ENCODE measurements at regions not wholly inside any gene's neighbourhood (a gene's known extent, or its start where the extent isn't known, plus 50 kb on each side); places are given as distances from the start of the nearest gene placed in this dataset.

- DNase-seq, result no peak
Measured at GRCh38 chr16:88292007-88292970, 90.5 kb upstream of the ZNF469 start.

DNA sequence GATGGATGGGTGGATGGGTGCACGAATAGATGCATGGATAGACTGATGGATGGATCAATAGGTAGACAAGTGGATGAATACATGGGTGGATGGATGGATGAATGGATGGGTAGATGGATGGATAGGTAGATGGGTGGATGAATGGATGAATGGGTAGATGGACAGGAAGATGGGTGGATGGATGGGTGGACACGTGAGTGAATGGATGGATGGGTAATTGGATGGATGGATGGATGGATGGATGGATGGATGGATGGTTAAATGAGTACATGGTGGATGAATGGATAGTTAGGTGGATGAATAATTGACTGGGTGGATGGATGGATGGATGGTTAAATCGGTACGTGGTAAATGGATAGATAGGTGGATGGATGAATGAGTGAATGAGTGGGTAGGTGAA lies 89.7 kb upstream of the ZNF469 start:
- DNase-seq, result no peak

GRCh38 chr16:88295671-88296436 lies 86.9 kb upstream of the ZNF469 start:
- no peak for DNase-seq

GRCh38 chr16:88296437-88297177 lies 86.2 kb upstream of the ZNF469 start:
- no peak for DNase-seq

- DNase-seq, result no peak
Measured at GRCh38 chr16:88297178-88297720, 85.5 kb upstream of the ZNF469 start.

DNA sequence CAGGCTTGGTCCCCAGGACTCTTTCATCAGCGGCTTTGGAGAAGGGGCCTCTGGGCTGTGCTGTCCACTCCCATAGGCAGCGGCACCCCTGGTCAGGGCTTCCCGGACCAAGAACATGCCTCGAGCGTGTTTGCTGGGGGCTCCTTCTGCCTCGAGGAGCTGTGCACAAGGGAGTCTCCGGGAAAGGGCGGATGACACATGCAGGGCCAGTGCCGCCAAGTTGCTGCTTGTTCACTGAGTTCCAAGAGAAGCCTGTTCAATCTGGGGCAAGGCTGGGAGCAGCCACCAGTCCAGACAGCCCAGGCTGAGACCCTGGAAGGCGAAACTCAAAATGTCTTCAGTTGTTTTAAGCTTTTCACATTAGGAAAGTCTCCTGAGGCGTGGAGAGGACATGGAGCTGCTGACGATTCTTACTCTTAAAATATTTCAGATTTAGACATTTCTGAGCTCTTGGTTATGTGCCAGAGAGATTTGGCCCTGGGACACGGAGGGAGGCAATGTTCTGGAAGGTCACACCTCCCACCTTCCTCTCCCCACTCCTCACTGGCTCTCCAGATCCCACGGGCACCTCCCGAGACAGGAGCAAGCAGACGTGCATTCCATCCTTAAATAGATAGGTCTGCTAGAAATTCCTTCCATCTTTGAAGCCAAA lies 84.5 kb upstream of the ZNF469 start:
- DNase-seq, result no peak

GRCh38 chr16:88298833-88299745 lies 83.7 kb upstream of the ZNF469 start:
- no peak for DNase-seq

DNA sequence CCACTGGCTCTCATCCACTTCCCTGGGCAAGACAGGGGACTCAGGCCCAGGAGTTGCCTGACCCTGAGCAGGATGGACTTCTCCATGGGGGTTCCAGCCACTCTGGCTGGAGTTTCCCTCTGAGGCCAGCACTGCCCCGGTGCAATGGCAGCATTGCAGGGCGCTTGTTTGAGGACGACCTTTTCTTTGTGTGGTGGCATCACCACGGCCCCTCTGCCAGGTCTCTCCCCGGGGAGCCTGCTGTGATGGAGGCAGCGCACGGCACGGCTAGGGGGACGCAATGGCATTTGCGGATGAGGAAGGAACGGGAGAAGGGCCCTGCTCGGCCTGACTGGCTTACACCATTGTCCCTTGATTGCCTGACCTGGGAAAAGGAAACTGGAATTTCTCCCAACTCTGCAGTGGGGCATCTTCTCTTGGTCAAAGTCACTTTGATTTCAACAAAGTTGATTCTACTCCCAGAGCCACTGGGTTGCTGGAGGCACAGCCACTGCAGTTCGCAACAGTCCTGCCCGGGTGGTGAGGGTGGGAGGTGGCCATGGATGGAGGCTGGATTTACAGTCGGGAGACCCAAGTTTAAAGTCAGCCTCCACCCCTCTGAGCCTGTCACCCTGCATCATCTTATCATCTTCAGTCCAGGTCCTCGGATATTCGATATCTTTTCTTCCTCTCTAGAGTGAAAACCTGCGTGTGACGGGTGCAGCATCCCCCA lies 82.9 kb upstream of the ZNF469 start:
- DNase-seq, result no peak

GRCh38 chr16:88300463-88300835 lies 82.3 kb upstream of the ZNF469 start:
- DNase-seq, result no peak

GRCh38 chr16:88301431-88301830 lies 81.3 kb upstream of the ZNF469 start:
- no peak for DNase-seq

DNA sequence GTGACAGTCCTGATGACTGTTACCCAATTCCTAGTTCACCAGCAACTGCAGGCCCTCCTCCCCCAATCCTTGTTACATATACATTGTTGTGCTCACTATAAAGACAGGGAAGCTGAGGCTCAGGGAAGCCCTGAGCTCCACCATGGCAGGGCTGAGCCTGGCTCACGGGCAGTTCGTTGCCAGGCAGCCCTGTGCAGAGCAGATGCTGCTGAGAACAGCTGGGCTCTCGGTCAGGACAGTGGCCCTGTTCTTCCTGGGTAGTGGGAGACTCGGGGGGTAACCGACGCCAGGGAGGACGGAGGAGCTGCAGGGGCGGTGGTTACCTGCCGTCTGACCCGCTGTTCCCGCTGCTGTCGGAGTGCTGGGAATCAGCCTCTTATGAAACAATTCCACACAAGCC lies 80.9 kb upstream of the ZNF469 start:
- no peak for DNase-seq

- no peak for DNase-seq
Measured at GRCh38 chr16:88302666-88303065, 80.1 kb upstream of the ZNF469 start.

DNA sequence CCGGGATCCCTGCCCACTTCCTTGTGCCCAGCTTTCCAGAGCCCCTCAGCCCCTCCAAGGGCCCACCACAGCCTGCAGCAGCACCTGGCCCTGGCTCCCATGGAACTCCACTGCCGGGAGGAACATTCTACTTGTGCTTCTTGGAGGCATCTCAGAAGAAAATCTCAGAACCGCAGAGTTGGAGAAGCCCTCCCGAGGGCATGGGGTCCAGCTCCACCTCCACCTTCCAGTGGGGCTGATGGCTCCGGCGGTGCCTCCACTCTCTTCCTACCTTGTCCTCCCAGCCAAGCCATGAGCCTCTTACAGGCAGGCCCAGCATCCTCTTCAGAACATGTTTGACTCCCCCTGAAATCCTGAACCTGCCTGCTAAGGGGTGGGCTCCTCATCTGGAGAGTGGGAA lies 79.4 kb upstream of the ZNF469 start:
- DNase-seq, result no peak

GRCh38 chr16:88303890-88304819 lies 78.6 kb upstream of the ZNF469 start:
- no peak for DNase-seq

DNA sequence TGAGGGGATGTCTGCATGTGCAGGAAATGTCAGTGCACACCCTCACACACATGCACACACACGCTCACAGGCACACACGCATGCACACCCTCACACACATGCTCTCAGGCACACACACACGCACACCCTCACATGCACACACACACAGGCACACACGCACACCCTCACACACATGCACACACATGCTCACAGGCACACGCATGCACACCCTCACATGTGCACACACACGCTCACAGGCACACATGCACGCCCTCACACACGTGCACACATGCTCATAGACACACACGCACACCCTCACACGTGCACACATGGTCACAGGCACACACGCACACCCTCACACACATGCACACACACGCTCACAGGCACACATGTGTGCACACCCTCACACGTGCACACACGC lies 77.6 kb upstream of the ZNF469 start:
- DNase-seq, result no peak

- DNase-seq, result no peak
Measured at GRCh38 chr16:88306411-88306810, 76.3 kb upstream of the ZNF469 start.

DNA sequence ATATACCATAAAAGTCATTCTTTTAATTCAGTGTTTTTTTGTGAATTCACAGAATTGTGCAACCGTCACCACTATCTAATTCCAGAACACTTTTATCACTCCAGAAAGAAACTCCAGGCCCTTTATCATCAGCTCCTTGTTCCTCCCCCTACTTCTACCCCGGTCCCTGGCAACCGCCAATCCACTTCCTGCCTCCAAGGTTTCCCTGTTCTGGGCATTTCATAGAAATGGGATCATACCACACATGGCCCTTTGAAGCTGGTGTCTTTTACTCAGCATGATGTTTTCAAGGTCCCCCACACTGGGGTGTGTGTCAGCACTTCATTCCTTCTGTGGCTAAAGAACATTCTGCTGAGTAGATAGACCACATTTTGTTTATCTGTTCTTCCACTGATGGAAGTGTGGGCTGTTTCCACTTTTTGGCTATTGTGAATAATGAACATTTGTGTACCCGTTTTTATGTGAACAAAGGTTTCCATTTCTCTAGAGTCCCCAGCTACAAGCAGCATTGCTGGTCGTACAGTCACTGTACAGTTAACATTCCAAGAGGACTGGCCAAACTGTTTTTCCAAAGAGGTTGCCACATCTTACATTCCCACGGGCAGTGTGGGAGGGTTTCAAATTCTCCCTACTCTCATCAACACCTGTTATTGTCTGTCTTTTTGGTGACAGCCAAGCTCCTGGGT lies 75.8 kb upstream of the ZNF469 start:
- DNase-seq, result no peak

DNA sequence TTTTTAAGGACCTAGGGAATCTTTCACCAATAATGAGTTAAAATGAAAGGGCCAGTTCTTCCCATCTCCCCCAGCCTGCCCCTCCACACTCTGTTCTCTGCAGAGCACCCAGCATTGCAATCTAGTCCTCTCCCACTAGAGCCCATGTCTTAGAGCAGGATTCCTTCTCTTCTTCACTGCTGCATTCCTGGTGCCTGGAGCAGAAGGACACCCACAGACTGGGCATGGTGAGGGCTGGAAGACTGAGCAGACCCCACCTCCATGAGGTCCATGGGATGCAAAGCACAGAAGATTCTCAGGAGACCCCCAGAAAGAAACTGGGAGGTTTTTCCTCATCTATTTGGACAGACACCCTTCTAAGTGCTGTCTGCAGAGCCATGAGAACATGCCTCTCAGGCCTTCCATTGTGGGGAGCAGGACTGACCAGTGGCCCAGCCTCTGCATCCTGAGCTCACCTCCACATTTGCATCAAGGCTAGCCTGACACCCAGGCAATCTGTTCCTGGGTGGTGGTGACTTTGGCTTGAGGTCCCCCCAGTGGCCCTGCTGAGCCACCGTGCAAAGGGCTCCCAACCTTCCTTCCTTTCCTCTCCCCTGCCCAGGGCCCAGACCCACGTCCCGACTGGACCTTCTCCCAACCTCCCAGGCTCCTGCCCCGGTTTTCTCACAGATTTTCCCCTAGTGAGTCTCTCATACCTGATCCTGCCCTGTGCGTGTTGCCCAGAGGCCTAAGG lies 74.2 kb upstream of the ZNF469 start:
- no peak for DNase-seq

Data from T-helper 1 cell (primary cell).